Ovary (tissue), 7 donors: ENCODE measurements at regions not wholly inside any gene's neighbourhood (a gene's known extent, or its start where the extent isn't known, plus 50 kb on each side); places are given as distances from the start of the nearest gene placed in this dataset.

Experiments used
- DNase-seq, 5 donors: peaks; one replicate each; pipeline ENCODE4 v3.0.0-alpha.2; 2019 to 2020
- H3K27ac ChIP-seq, 2 donors: fragments of 200-600 bp; one replicate each; pipeline versions ENCODE4 v1.5.1 to v1.8.0; 2019 to 2022
- H3K27me3 ChIP-seq: fragments of 200-600 bp; one replicate; pipeline ENCODE4 v1.8.0; 2022
- H3K36me3 ChIP-seq: fragments of 200-600 bp; sonication (generic); one replicate; pipeline ENCODE4 v1.5.1; 2019
- H3K4me1 ChIP-seq: one replicate; pipeline ENCODE4 v1.8.1; 2013; ENCODE audit warnings: mild to moderate bottlenecking, moderate library complexity; ENCODE audit not compliant: insufficient read depth
- H3K4me3 ChIP-seq: fragments of 200-600 bp; sonication (generic); one replicate; pipeline ENCODE4 v1.5.1; 2017
- H3K9me3 ChIP-seq, 2 donors: fragments of 200-600 bp in 1 of 2; sonication (generic) in 1 of 2; one replicate each; pipeline versions ENCODE4 v1.5.1 to v1.8.1; 2013 to 2019; ENCODE audit warnings: mild to moderate bottlenecking in 1 of 2, moderate library complexity in 1 of 2
- CTCF ChIP-seq, 3 donors: fragments of 450-650 bp in 2 of 3; fragments of 200-600 bp in 1 of 3; IDR thresholded peaks; one replicate each; pipeline versions ENCODE4 v1.5.1 to v1.8.0; 2016 to 2022; ENCODE audit warnings: antibody characterized with exemption in 3 of 3, mild to moderate bottlenecking in 1 of 3
- EP300 ChIP-seq: sonication (generic); formaldehyde crosslinking; IDR thresholded peaks from one replicate; pipeline ENCODE4 v1.6.1; 2017; ENCODE audit warnings: antibody characterized with exemption
- POLR2A ChIP-seq: fragments of 450-650 bp; IDR thresholded peaks from one replicate; pipeline ENCODE4 v1.6.1; 2017; ENCODE audit warnings: antibody characterized with exemption, mild to moderate bottlenecking, moderate library complexity
- WGBS, 3 donors: extraction: QIAGEN DNeasy Blood & Tissue Kit in 1 of 3; methylation state at CpG; one replicate each; pipeline versions ENCODE4 v1.1.5 to v1.1.7; 2013 to 2017; 5-methylcytosine and 5-hydroxymethylcytosine counted together
- intact Hi-C, 4 donors: fragments of 100-400 bp; cut with DNase I; formaldehyde crosslinking; loops; one replicate each; pipeline versions ENCODE4 v1.11.0 to v1.15.1; 2022 to 2023
- donor health status: DM: no; HTN: no; CAD: no; lungs with moderate emphysema.
- donor health status: DM: no; HTN: no; CAD: no.
- donor health status: Bipolar disorder and iron deficiency.
- donor health status: DM: no; HTN: no; CAD: no.
- donor health status: DM: yes; HTN: yes; CAD: no.

- intact Hi-C loops, result no loop called here
- H3K4me1 ChIP-seq, result peaks cover 2% of the 10 kb centered on the region
- H3K27ac ChIP-seq, result no peak overlapping the region
- H3K36me3 ChIP-seq, result no peaks in the 10 kb centered on the region
- H3K27me3 ChIP-seq, result no peaks in the 10 kb centered on the region
- H3K9me3 ChIP-seq, result no peaks in the 10 kb centered on the region
- DNase-seq, result peak in 3 of 5 donors; percentile 21 to 29 (median 22)
- TF ChIP-seq POLR2A, result no peak
- no peak for TF ChIP-seq CTCF (IDR thresholded peaks at IDR 0.05)
- no peak for TF ChIP-seq EP300
- H3K4me3 ChIP-seq, result no peak overlapping the region
- WGBS, 3 donors, result 17 to 37% (median 17%) methylated on average over 11 of the region's 11 CpGs
Observed at GRCh38 chr15:94584833-94585244, 353.5 kb downstream of the MCTP2 start.

- intact Hi-C loops, result no loop called here
- no peak for TF ChIP-seq CTCF (IDR thresholded peaks at IDR 0.05)
- no peak for TF ChIP-seq EP300
- TF ChIP-seq POLR2A, result no peak
- no peak for DNase-seq
- Histone ChIP-seq H3K9me3 (no peaks in the 10 kb centered on the region), H3K36me3 (no peaks in the 10 kb centered on the region), H3K27ac (no peak overlapping the region), H3K4me1 (peaks cover 2% of the 10 kb centered on the region), H3K4me3 (no peak overlapping the region), H3K27me3 (no peaks in the 10 kb centered on the region)
- 61 to 85% (median 82%) methylated on average over 3 of the region's 3 CpGs for WGBS, 3 donors
Observed at GRCh38 chr15:94586099-94586498, 354.7 kb downstream of the MCTP2 start.

GRCh38 chr15:94587113-94587512, 355.8 kb downstream of the MCTP2 start:
- TF ChIP-seq EP300 (no peak), CTCF (IDR thresholded peaks at IDR 0.05) (no peak), POLR2A (no peak)
- Histone ChIP-seq H3K4me1 (peaks cover 2% of the 10 kb centered on the region), H3K27me3 (no peaks in the 10 kb centered on the region), H3K4me3 (no peak overlapping the region), H3K36me3 (no peaks in the 10 kb centered on the region), H3K27ac (no peak overlapping the region), H3K9me3 (no peaks in the 10 kb centered on the region)
- intact Hi-C loops, result no loop called here
- DNase-seq, result no peak
- 22 to 26% (median 26%) methylated on average over 2 of the region's 2 CpGs for WGBS, 3 donors

- intact Hi-C loops, result no loop called here
- Histone ChIP-seq H3K27me3 (no peaks in the 10 kb centered on the region), H3K4me1 (peaks cover 2% of the 10 kb centered on the region), H3K27ac (no peak overlapping the region), H3K9me3 (no peaks in the 10 kb centered on the region), H3K4me3 (no peak overlapping the region), H3K36me3 (no peaks in the 10 kb centered on the region)
- DNase-seq, result no peak
- 78 to 91% (median 87%) methylated on average over 4 of the region's 4 CpGs for WGBS, 3 donors
- no peak for TF ChIP-seq CTCF (IDR thresholded peaks at IDR 0.05)
- TF ChIP-seq POLR2A, result no peak
- TF ChIP-seq EP300, result no peak
Observed at GRCh38 chr15:94588993-94589392, 357.6 kb downstream of the MCTP2 start.

- no peak overlapping the region for H3K27ac ChIP-seq
- intact Hi-C loops, result no loop called here
- no peak overlapping the region for H3K4me3 ChIP-seq
- no peaks in the 10 kb centered on the region for H3K27me3 ChIP-seq
- DNase-seq, result no peak
- H3K9me3 ChIP-seq, result no peaks in the 10 kb centered on the region
- TF ChIP-seq POLR2A, result no peak
- TF ChIP-seq CTCF (IDR thresholded peaks at IDR 0.05), result no peak
- no peak for TF ChIP-seq EP300
- no peaks in the 10 kb centered on the region for H3K36me3 ChIP-seq
- no peaks in the 10 kb centered on the region for H3K4me1 ChIP-seq
Observed at GRCh38 chr15:94592495-94592894, 361.1 kb downstream of the MCTP2 start.
